Fibroblast of lung (primary cell): ENCODE measurements at regions not wholly inside any gene's neighbourhood (a gene's known extent, or its start where the extent isn't known, plus 50 kb on each side); places are given as distances from the start of the nearest gene placed in this dataset.

Source experiments
- DNase-seq, 2 donors: peaks; one replicate each; pipeline versions ENCODE4 v3.0.0 to v3.0.0-alpha.2; 2010; ENCODE audit warnings: low read depth in 2 of 2
- H2AFZ ChIP-seq: 2 replicates; pipeline ENCODE4 v1.5.1; 2012; ENCODE audit warnings: low read length, control low read depth, inconsistent platforms
- H3K27ac ChIP-seq: 2 replicates; pipeline ENCODE4 v1.5.1; 2011; ENCODE audit warnings: low read length, control low read depth; ENCODE audit not compliant: insufficient read depth
- H3K27me3 ChIP-seq: 2 replicates; pipeline ENCODE4 v1.5.1; 2011; ENCODE audit warnings: mild to moderate bottlenecking, low read length; ENCODE audit not compliant: control insufficient read depth, insufficient read depth
- H3K36me3 ChIP-seq: 2 replicates; pipeline ENCODE4 v1.5.1; 2011; ENCODE audit warnings: low read length; ENCODE audit not compliant: control insufficient read depth, insufficient read depth
- H3K4me1 ChIP-seq: 2 replicates; pipeline ENCODE4 v1.5.1; 2011; ENCODE audit warnings: low read length; ENCODE audit not compliant: control insufficient read depth, insufficient read depth; ENCODE audit errors: extremely low read depth
- H3K4me2 ChIP-seq: 2 replicates; pipeline ENCODE4 v1.5.1; 2011; ENCODE audit warnings: low read length, control low read depth; ENCODE audit not compliant: insufficient read depth; ENCODE audit errors: extremely low read depth
- H3K4me3 ChIP-seq, 4 experiments: fragments of 200-600 bp in 1 of 4; sonication (generic) in 1 of 4; replicated peaks in 1 of 4; 2 replicates each; pipeline ENCODE4 v1.5.1; 2011 to 2016; ENCODE audit warnings: low read length in 4 of 4, low read depth in 3 of 4, mild to moderate bottlenecking in 3 of 4, control low read depth in 2 of 4, inconsistent platforms in 1 of 4, mixed read lengths in 1 of 4; ENCODE audit not compliant: insufficient read depth in 1 of 4; ENCODE audit errors: control extremely low read depth in 1 of 4
- H3K79me2 ChIP-seq: 2 replicates; pipeline ENCODE4 v1.5.1; 2012; ENCODE audit warnings: mild to moderate bottlenecking, low read length, inconsistent platforms; ENCODE audit not compliant: control insufficient read depth, insufficient read depth
- H3K9ac ChIP-seq: 2 replicates; pipeline ENCODE4 v1.5.1; 2011; ENCODE audit warnings: mild to moderate bottlenecking, low read length, control low read depth; ENCODE audit not compliant: insufficient read depth
- H3K9me3 ChIP-seq: 2 replicates; pipeline ENCODE4 v1.5.1; 2012; ENCODE audit warnings: low read depth, low read length; ENCODE audit not compliant: control insufficient read depth, insufficient read depth
- H4K20me1 ChIP-seq: 2 replicates; pipeline ENCODE4 v1.5.1; 2011; ENCODE audit warnings: low read length; ENCODE audit not compliant: control insufficient read depth, insufficient read depth; ENCODE audit errors: extremely low read depth
- CTCF ChIP-seq, 2 donors: IDR thresholded peaks in 1 of 2; conservative IDR thresholded peaks in 1 of 2; 1 replicate in 1 of 2; 2 replicates in 1 of 2; pipeline ENCODE4 v1.5.1; 2011 to 2012; ENCODE audit warnings: low read length in 2 of 2, control low read depth in 1 of 2, inconsistent platforms in 1 of 2, low read depth in 1 of 2, mild to moderate bottlenecking in 1 of 2
- EZH2 ChIP-seq: IDR thresholded peaks from 2 replicates; pipeline ENCODE4 v1.5.1; 2012; ENCODE audit warnings: low read length, control low read depth, mild to moderate bottlenecking; ENCODE audit errors: missing control alignments

DNA sequence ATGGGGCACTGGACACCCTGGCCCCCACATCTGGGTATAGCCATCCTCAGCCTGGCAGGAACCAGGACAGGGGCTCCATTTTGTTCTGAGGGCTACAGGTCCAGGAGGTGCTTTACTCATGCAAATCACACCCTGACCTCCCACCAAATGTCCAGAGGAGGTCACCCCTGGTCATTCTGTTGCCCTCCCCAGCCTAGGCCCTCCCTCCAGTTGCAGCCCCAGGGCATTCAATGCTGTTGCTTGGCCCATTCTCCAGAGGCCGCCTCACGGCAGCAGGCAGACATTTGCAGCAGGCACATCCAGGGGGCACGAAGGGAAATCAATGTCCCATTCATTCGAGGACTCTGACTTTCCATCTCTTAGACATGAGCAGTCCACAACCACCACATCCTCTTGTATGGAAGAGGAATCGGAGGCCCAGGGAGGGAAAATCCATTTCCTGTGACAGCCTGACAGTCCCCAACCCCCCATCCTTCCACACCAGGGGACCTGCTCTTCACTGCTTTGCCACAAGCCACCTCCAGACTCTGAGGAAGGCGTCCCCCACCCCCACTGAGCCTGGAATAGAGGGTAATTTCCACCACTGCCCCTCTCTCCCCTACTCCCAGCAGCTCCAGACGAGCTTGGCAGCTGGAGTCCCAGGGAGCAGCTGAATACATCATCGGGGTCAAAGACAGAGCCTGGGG, 76.2 kb upstream of the UNC5B start:
- Histone ChIP-seq H3K4me3 (no peak overlapping the region), H3K4me1 (no peaks in the 10 kb centered on the region), H2AFZ (no peak overlapping the region), H3K27ac (no peak overlapping the region), H3K9ac (no peak overlapping the region), H3K79me2 (no peaks in the 10 kb centered on the region), H3K36me3 (no peaks in the 10 kb centered on the region), H4K20me1 (no peaks in the 10 kb centered on the region), H3K9me3 (no peaks in the 10 kb centered on the region), H3K27me3 (peaks cover 14% of the 10 kb centered on the region), H3K4me2 (no peak overlapping the region)
- TF ChIP-seq CTCF (conservative IDR thresholded peaks at IDR 0.05 in 1 of 2, IDR thresholded peaks at IDR 0.05 in 1 of 2; ENCODE audit: low read depth in 1 of 2, low read length in 2 of 2) (no peak), EZH2 (no peak)
- DNase-seq: no peak

GRCh38 chr10:71137701-71138100, 74.7 kb upstream of the UNC5B start:
- Histone ChIP-seq H3K79me2 (no peaks in the 10 kb centered on the region), H3K9ac (no peak overlapping the region), H3K4me2 (no peak overlapping the region)

More at GRCh38 chr10:71137701-71138100, 74.7 kb upstream of the UNC5B start:
- TF ChIP-seq EZH2: no peak
- TF ChIP-seq CTCF (conservative IDR thresholded peaks at IDR 0.05 in 1 of 2, IDR thresholded peaks at IDR 0.05 in 1 of 2; ENCODE audit: low read depth in 1 of 2, low read length in 2 of 2): no peak
- DNase-seq: no peak
- H3K27ac ChIP-seq: no peak overlapping the region
- no peak overlapping the region for H2AFZ ChIP-seq
- H3K9me3 ChIP-seq: no peaks in the 10 kb centered on the region
- H3K4me1 ChIP-seq: no peaks in the 10 kb centered on the region
- H4K20me1 ChIP-seq: no peaks in the 10 kb centered on the region
- no peaks in the 10 kb centered on the region for H3K36me3 ChIP-seq
- peaks cover 14% of the 10 kb centered on the region for H3K27me3 ChIP-seq
- no peak overlapping the region for H3K4me3 ChIP-seq
